Neuronal stem cell (in vitro differentiated cells): ENCODE measurements at regions not wholly inside any gene's neighbourhood (a gene's known extent, or its start where the extent isn't known, plus 50 kb on each side); places are given as distances from the start of the nearest gene placed in this dataset.

Source experiments
- DNase-seq: peaks from one replicate; pipeline ENCODE4 v3.0.0-alpha.2; 2013; ENCODE audit warnings: low spot score
- H2AFZ ChIP-seq: one replicate; pipeline ENCODE4 v1.6.1; 2013; ENCODE audit warnings: mild to moderate bottlenecking, low read length, inconsistent platforms
- H2AK5ac ChIP-seq: 2 replicates; pipeline ENCODE4 v1.6.1; 2013; ENCODE audit warnings: low read depth, mild to moderate bottlenecking, inconsistent platforms, low read length, moderate library complexity, mixed read lengths
- H2BK120ac ChIP-seq: 2 replicates; pipeline ENCODE4 v1.6.1; 2013; ENCODE audit warnings: low read depth, mild to moderate bottlenecking, inconsistent platforms, low read length, moderate library complexity, mixed read lengths
- H2BK12ac ChIP-seq: one replicate; pipeline ENCODE4 v1.6.1; 2013; ENCODE audit warnings: low read length, inconsistent platforms
- H2BK15ac ChIP-seq: 2 replicates; pipeline ENCODE4 v1.6.1; 2013; ENCODE audit warnings: mild to moderate bottlenecking, low read length, inconsistent platforms, mixed read lengths
- H2BK5ac ChIP-seq: one replicate; pipeline ENCODE4 v1.6.1; 2013; ENCODE audit warnings: inconsistent platforms, mild to moderate bottlenecking, low read length, moderate library complexity
- H3K14ac ChIP-seq: one replicate; pipeline ENCODE4 v1.6.1; 2013; ENCODE audit warnings: low read length, inconsistent platforms
- H3K18ac ChIP-seq: 2 replicates; pipeline ENCODE4 v1.6.1; 2013; ENCODE audit warnings: low read length, inconsistent platforms
- H3K23ac ChIP-seq: 2 replicates; pipeline ENCODE4 v1.6.1; 2013; ENCODE audit warnings: low read depth, mild to moderate bottlenecking, mixed read lengths, low read length, inconsistent platforms; ENCODE audit not compliant: poor library complexity
- H3K27ac ChIP-seq: replicated peaks from 3 replicates; pipeline ENCODE4 v1.5.1; 2013; ENCODE audit warnings: low read length, inconsistent platforms
- H3K27me3 ChIP-seq, 3 experiments: 2 replicates each; pipeline ENCODE4 v1.6.1; 2013; ENCODE audit warnings: low read length in 3 of 3, mild to moderate bottlenecking in 2 of 3, inconsistent platforms in 1 of 3, low read depth in 1 of 3, mixed read lengths in 1 of 3, moderate library complexity in 1 of 3; ENCODE audit not compliant: control insufficient read depth in 3 of 3, insufficient read depth in 3 of 3
- H3K36me3 ChIP-seq, 2 donors: replicated peaks in 1 of 2; 2 replicates each; pipeline ENCODE4 v1.6.1; 2013; ENCODE audit warnings: low read length in 2 of 2; ENCODE audit not compliant: control insufficient read depth in 2 of 2, insufficient read depth in 2 of 2
- H3K4ac ChIP-seq: 2 replicates; pipeline ENCODE4 v1.6.1; 2013; ENCODE audit warnings: inconsistent platforms, mild to moderate bottlenecking, low read length, moderate library complexity
- H3K4me1 ChIP-seq, 2 donors: 1 replicate in 1 of 2; 2 replicates in 1 of 2; pipeline ENCODE4 v1.6.1; 2013; ENCODE audit warnings: low read length in 2 of 2, low read depth in 1 of 2; ENCODE audit not compliant: control insufficient read depth in 2 of 2, insufficient read depth in 1 of 2
- H3K4me2 ChIP-seq: one replicate; pipeline ENCODE4 v1.6.1; 2013; ENCODE audit warnings: mild to moderate bottlenecking, low read length, inconsistent platforms; ENCODE audit not compliant: insufficient read depth, poor library complexity, severe bottlenecking
- H3K4me3 ChIP-seq, 2 donors: 2 replicates each; pipeline ENCODE4 v1.5.1; 2013; ENCODE audit warnings: low read length in 2 of 2, mild to moderate bottlenecking in 2 of 2, inconsistent platforms in 1 of 2, moderate library complexity in 1 of 2
- H3K79me1 ChIP-seq: one replicate; pipeline ENCODE4 v1.6.1; 2013; ENCODE audit warnings: low read depth, mild to moderate bottlenecking, inconsistent platforms, low read length, moderate library complexity
- H3K9ac ChIP-seq: one replicate; pipeline ENCODE4 v1.6.1; 2013; ENCODE audit warnings: mild to moderate bottlenecking, low read depth, low read length, inconsistent platforms; ENCODE audit not compliant: poor library complexity
- H3K9me3 ChIP-seq, 2 donors: replicated peaks in 1 of 2; 2 replicates each; pipeline versions ENCODE3 to v1.6.1; 2013; ENCODE audit warnings: low read length in 2 of 2, mild to moderate bottlenecking in 2 of 2, inconsistent platforms in 1 of 2, low read depth in 1 of 2, mixed read lengths in 1 of 2, moderate library complexity in 1 of 2; ENCODE audit not compliant: control insufficient read depth in 2 of 2, insufficient read depth in 1 of 2
- H4K8ac ChIP-seq: one replicate; pipeline ENCODE4 v1.6.1; 2013; ENCODE audit warnings: low read depth, mild to moderate bottlenecking, inconsistent platforms, low read length, moderate library complexity
- H4K91ac ChIP-seq: one replicate; pipeline ENCODE4 v1.6.1; 2013; ENCODE audit warnings: low read length, low read depth, mild to moderate bottlenecking, inconsistent platforms; ENCODE audit not compliant: poor library complexity
- WGBS, 2 donors: extraction: QIAGEN DNeasy Blood & Tissue Kit; methylation state at CpG; one replicate each; pipeline ENCODE4 v1.1.7; 2013; ENCODE audit warnings: missing lambda C conversion rate in 2 of 2, mixed read lengths in 1 of 2; ENCODE audit not compliant: insufficient read length in 2 of 2, insufficient replicate concordance in 1 of 2; ENCODE audit errors: extremely low coverage in 2 of 2; 5-methylcytosine and 5-hydroxymethylcytosine counted together

DNA sequence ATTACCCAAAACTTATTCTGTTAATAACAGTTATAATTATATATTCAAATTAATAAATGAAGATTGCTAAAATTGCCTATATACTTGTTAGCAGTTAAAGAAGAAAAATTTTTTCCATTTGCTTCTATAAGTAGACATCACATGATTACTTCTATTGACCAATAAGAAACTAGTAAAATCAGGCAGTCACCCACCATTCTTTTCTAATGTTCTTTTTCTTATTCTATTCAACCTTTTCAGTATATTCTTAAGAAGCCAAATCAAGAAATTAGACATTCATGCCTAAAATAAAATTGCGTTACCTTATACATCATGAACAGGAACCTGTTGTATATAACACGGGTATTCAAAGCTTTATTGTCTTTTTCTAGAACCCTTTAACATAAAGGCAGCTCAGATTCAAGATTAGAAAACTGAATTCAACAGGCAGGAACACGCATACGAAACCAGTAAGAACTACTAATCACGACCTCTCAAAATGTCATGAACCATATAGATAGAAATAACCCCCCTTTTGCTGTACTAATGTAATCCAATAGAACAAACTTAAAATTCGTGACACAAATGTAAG is 568.1 kb upstream of the DIPK2B start:
- Histone ChIP-seq H2AFZ (no peak overlapping the region), H3K27me3 (no peaks in the 10 kb centered on the region), H3K4ac (no peak overlapping the region), H4K8ac (no peak overlapping the region), H2AK5ac (no peak overlapping the region), H3K23ac (no peak overlapping the region), H3K9me3 (no peaks in the 10 kb centered on the region), H2BK5ac (no peak overlapping the region), H3K4me3 (no peak overlapping the region), H2BK12ac (no peak overlapping the region), H3K18ac (no peak overlapping the region), H3K4me2 (no peak overlapping the region), H3K4me1 (peaks cover 3 to 5% of the 10 kb centered on the region in 2 donors), H4K91ac (no peak overlapping the region), H3K9ac (no peak overlapping the region), H3K14ac (no peak overlapping the region), H3K36me3 (no peaks in the 10 kb centered on the region), H2BK120ac (no peak overlapping the region), H3K27ac (no peak overlapping the region), H2BK15ac (no peak overlapping the region), H3K79me1 (no peaks in the 10 kb centered on the region)
- DNase-seq = no peak
- WGBS, 2 donors = no CpG with 5 or more reads among the region's 6 CpGs

DNA sequence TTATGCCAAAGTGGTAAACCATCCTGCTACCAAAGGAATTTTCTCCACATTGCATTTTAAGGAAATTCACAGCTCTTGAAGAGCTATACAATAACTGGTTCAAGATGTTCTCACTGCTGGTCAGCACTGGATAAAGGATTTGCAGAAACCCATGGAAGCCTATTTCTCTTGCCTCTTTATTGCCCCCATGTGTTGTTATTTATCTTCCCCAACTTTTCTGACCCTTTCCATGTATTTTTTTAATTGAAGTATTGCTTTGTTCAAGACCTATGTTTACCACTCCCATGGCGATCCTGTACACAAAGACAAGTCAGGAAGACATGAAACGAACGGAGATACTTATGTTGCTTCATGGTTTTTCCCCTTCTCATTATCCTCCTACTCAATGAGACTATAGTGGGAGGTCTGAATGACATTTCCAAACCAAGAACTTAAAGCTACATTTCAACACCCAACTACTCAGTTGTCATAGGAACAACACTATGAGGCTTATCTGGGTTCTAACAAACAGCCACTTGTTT is 566.4 kb upstream of the DIPK2B start:
- Histone ChIP-seq H3K14ac (no peak overlapping the region), H3K23ac (no peak overlapping the region), H3K9ac (no peak overlapping the region), H3K27ac (no peak overlapping the region), H3K27me3 (no peaks in the 10 kb centered on the region), H4K91ac (no peak overlapping the region), H3K4me1 (peaks cover 3 to 5% of the 10 kb centered on the region in 2 donors), H2AK5ac (no peak overlapping the region), H4K8ac (no peak overlapping the region), H3K18ac (no peak overlapping the region), H3K79me1 (no peaks in the 10 kb centered on the region), H2BK5ac (no peak overlapping the region), H2BK12ac (no peak overlapping the region), H2BK15ac (no peak overlapping the region), H3K9me3 (no peaks in the 10 kb centered on the region), H2BK120ac (no peak overlapping the region), H3K4me2 (no peak overlapping the region), H3K4ac (no peak overlapping the region), H3K4me3 (no peak overlapping the region), H2AFZ (no peak overlapping the region), H3K36me3 (no peaks in the 10 kb centered on the region)
- DNase-seq = no peak
- WGBS, 2 donors = no CpG with 5 or more reads among the region's 3 CpGs

- Histone ChIP-seq H3K36me3 (no peaks in the 10 kb centered on the region), H3K27me3 (no peaks in the 10 kb centered on the region), H3K9me3 (no peaks in the 10 kb centered on the region), H3K23ac (no peak overlapping the region), H3K4me2 (no peak overlapping the region), H3K9ac (no peak overlapping the region), H3K14ac (no peak overlapping the region), H3K27ac (no peak overlapping the region), H2AK5ac (no peak overlapping the region), H4K8ac (no peak overlapping the region), H3K18ac (no peak overlapping the region), H3K4ac (no peak overlapping the region), H3K4me1 (peaks cover 0 to 5% of the 10 kb centered on the region in 2 donors), H2BK12ac (no peak overlapping the region), H3K79me1 (no peaks in the 10 kb centered on the region), H2BK120ac (no peak overlapping the region), H2AFZ (no peak overlapping the region), H3K4me3 (no peak overlapping the region), H2BK5ac (no peak overlapping the region), H2BK15ac (no peak overlapping the region), H4K91ac (no peak overlapping the region)
- DNase-seq = no peak
- WGBS, 2 donors = no CpG with 5 or more reads among the region's 4 CpGs
Observed at GRCh38 chrX:45765767-45766166, 565.1 kb upstream of the DIPK2B start.

DNA sequence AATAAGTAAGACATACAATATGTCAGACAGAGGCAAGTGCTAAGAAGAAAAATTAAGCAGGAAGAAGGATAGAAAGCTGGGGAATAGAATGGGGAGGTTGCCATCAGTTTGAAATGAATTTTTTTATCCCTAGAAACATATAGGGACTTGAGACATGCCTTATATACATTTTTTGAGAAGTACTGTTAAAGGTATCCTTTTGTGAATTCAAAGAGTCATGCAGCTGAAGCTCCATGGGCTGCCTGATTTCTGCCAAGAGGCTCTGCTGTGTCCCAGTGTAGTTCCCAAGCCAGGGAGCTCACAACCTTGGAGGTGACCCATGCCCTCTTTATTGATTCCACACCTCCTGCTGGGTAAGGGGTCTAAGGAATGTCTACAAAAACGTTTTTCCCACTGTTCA is 564.6 kb upstream of the DIPK2B start:
- H3K4me2 ChIP-seq = no peak overlapping the region
- no peak overlapping the region for H4K8ac ChIP-seq
- no peaks in the 10 kb centered on the region for H3K9me3 ChIP-seq
- H3K4ac ChIP-seq = no peak overlapping the region
- H3K23ac ChIP-seq = no peak overlapping the region
- H2BK15ac ChIP-seq = no peak overlapping the region
- H3K27me3 ChIP-seq = no peaks in the 10 kb centered on the region
- no peak overlapping the region for H2BK12ac ChIP-seq
- H3K9ac ChIP-seq = no peak overlapping the region
- H2BK5ac ChIP-seq = no peak overlapping the region
- H3K79me1 ChIP-seq = no peaks in the 10 kb centered on the region
- H3K14ac ChIP-seq = no peak overlapping the region
- H2AK5ac ChIP-seq = no peak overlapping the region
- no CpG with 5 or more reads among the region's 1 CpG for WGBS, 2 donors
- no peak overlapping the region for H3K27ac ChIP-seq
- H3K4me3 ChIP-seq = no peak overlapping the region
- DNase-seq = no peak
- no peak overlapping the region for H2AFZ ChIP-seq
- H4K91ac ChIP-seq = no peak overlapping the region
- no peak overlapping the region for H3K18ac ChIP-seq
- peaks cover 0 to 3% of the 10 kb centered on the region in 2 donors for H3K4me1 ChIP-seq
- no peaks in the 10 kb centered on the region for H3K36me3 ChIP-seq
- no peak overlapping the region for H2BK120ac ChIP-seq
